ENCODE measurements at regions not wholly inside any gene's neighbourhood (a gene's known extent, or its start where the extent isn't known, plus 50 kb on each side); places are given as distances from the start of the nearest gene placed in this dataset.
"Not testable (repeated sequence)": the region's sequence is repeated elsewhere in the genome, so short reads cannot be mapped to it uniquely, and the experiment has no call there.

DNA sequence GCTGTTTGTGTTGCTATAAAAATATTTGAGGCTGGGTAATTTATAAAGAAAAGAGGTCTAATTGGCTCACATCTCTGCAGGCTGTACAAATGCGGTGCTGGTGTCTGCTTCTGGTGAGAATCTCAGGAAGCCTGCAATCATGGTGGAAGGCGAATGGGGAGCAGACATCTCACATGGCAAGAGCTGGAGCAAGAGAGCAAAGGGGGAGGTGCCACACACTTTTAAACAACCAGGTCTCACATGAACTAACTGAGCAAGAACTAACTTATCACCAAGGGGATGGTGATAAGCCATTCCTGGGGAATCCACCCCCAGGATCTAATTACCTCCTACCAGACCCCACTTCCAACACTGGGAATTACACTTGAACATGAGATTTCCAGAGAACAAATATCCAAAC, 300.7 kb upstream of the MDGA2 start:
- DNase-seq = no peak

DNA sequence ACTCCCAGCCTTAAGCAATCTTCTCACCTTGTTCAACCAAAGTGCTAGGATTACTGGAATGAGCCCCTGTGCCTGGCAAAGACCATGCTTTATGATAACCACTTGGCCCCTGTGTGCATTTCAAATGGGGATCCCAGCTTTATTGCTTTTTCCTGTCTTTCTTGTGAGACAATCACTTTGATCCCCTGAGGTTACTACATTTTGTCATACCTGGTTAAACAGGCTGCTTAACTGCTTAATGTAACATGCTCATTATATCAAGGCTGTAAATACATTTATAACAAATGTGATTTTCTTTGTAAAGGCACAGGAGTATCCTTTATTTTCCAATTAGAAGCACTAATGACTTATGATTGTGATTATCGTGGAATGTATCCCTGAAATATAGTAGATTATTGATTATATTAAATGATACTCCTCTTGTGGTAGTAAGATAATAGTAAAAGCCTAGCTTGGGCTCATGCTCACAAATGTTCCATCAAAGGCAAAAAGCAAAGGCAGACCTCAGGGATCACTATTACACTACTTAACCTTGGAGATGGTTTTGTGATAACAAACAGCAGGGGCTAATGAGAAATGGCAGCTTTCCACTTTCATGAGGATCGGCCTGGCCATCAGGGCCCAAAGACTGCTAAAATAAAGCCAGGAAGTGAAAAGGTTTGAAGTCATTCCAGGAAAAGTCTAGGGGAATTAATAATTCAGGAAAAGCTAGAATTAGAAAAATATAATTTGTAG, 290.8 kb upstream of the MDGA2 start:
- no peak for DNase-seq

DNA sequence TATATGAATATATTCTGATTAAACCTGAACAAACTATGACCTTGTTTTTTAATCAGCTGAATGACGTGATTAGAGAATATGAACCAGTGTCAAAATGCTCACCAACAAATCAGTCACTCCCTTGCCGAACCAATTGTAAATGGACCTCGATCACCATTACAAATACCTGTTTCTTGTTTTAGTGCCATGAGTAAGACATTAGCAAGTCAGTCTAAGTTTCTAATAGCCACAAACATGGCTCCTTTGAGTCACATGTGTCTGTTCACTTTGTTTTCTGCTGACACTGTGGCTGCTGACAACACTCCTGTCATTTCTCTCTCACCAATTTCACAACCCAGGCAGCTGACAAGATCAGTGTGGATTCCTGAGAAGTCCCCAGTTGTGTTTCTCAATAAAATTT, 286.2 kb upstream of the MDGA2 start:
- DNase-seq = no peak

DNA sequence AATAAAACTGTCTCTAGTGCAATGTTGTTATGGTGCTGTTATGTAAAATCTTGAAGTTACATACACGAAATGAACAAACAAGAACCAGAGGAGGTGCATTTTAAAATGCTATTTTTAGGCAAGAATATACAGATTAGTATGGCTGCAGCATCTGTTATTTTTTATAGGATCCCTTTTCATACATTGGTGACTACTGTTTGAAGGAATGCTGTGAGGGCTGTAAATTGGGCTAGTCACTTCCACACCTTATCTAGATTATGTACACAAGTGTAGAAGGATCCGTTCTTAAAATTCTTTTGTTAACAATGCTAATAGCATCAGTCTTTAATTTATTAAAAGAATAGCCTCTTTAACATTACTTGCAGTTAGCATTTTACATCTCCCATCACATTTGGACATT, 284.3 kb upstream of the MDGA2 start:
- DNase-seq = no peak

DNA sequence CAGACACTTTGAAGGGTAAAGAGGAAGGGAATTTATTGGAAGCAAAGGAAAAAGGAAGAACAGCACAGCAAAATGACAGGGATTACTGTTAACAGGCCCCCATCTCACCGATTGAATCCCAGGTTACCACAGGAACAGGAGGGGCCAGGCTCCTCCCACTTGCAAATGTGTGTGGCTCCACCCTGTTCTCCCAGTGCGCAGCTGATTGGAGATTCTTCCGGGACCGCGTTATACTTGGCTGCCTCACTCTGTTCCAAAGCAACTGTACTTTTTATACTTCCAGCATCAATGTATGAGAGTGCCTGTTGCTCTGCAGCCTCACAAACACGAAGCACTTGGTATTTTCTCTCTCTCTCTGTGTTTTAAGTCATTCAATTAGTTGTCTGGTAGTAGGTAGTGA, 273.6 kb upstream of the MDGA2 start:
- no peak for DNase-seq

DNA sequence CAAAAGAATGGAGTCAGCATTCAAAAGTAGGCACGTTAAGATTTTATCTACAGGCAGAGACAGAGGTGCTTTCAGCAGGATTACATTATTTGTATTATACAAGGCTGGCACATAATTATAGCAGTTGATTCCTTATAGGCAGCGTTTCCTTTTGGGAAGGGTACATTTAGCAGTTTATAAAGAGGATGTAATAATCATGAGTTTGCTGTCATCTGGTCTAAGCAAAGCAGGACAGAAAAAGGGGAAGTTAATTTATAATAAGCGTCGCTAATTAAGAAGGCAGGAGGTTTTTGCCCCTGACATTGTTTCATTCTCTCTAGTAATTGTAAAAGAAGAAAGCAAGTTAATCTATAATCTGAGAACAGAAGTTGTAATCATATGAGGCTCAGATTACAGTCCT, 259.9 kb upstream of the MDGA2 start:
- no peak for DNase-seq

DNA sequence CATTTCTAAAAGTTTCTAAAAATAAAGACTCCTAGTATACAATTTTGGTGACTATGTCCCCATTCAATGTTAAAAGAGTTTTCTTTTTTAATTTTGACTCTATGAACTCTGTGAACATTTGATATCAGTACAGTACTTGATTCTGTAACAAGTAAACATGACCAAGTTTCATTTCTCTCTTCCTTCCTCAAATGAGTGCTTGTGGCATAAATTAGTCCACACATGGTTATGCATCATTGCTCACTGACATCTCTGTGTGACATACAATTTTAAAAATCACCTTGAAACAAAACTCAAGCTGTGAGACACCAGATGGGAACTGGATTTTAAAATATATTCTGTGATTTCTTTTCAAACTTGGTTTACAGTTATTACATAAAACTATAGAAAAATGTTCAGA, 253.9 kb upstream of the MDGA2 start:
- DNase-seq = no peak

DNA sequence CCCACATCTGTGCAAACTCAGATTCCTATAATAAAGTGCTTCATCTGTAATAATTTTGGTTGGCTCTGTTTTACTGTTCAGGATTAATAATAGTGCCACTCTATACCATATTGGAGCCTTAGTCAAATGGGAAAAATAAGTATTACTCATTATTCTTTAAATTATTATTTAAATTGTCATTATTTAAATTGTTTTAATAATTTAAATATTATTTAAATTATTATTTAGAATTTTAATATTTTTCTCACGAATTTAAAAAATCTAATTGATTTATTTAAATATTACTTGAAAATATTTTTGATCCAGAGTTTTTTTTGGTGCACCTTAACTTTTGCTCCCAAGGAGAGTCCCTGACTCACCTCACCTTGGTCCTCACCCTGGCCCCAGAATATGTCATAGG, 245.7 kb upstream of the MDGA2 start:
- DNase-seq = no peak

DNA sequence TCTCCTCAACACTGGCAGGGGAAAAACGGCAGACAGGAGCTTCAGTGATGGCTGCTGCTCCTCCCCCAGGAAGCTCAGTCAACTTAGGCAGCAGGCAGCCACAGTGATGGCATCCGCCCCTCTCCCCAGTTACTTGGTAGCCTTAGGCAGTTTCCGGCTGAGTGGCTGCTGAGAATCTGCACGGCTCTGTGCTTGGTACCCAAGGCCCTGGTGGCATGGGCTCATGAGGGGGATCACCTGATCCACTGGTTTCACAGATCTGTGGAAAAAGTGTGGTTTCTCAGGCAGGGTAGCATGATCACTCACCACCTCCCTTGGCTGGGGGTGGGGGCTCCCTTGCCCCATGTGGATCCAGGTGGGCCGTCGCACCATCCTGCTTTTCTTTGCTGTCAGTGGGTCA, 244.6 kb upstream of the MDGA2 start:
- no peak for DNase-seq

DNA sequence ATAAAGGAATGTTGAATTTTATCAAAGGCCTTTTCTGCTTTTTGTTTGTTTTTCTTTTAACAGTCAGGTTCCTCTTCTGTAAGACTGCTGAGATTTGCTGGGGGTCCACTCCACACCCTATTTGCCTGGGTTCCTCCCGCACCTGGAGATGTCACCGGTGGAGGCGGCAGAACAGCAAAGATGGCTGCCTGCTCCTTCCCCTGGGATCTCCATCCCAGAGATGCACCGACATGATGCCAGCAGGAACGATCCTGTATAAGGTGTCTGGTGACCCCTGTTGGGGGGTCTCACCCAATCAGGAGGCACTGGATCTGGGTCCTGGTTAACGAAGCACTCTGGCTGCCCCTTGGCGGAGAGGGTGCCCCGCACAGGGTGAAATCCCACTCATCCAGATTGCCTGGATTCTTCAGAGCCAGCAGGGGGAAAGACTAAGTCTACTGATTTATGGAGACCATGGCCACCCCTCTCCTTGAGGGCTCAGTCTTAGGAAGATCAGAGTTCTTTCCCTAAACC, 244.0 kb upstream of the MDGA2 start:
- DNase-seq = no peak

DNA sequence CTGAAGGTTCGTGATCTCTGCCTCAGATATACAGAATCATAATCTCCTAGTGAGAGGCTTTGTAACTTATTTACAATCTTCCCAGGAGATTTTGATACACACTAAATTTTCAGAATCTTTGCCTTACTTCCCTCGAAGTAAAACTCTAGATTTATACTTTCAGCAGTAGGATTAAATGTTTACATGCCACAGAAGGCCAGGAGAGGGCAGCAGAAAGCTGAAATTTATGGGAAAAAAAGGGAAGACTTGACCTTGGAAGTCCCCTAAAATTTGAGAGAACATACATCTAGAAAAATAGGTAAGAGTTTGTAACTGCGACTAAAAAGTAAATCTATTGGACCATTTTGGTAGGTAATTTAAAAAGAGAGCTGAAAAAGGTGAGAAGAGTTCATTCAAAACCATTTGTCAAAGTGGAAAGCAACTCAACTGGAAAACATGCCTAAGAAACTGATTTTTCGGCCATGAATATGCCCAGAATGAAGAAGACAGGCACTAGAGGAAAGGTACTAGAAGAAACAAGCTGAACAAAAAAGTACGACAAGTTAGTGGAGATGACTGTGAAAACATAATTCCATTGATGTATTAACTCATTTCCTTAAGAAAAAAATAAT, 242.0 kb upstream of the MDGA2 start:
- peak; percentile 9 for DNase-seq

DNA sequence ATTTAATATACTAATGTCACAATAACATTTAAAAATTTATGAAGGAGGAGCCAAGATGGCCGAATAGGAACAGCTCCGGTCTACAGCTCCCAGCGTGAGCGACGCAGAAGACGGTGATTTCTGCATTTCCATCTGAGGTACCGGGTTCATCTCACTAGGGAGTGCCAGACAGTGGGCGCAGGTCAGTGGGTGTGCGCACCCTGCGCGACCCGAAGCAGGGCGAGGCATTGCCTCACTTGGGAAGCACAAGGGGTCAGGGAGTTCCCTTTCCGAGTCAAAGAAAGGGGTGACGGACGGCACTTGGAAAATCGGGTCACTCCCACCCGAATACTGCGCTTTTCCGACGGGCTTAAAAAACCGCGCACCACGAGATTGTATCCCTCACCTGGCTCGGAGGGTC, 225.7 kb upstream of the MDGA2 start:
- not testable (repeated sequence) for DNase-seq

DNA sequence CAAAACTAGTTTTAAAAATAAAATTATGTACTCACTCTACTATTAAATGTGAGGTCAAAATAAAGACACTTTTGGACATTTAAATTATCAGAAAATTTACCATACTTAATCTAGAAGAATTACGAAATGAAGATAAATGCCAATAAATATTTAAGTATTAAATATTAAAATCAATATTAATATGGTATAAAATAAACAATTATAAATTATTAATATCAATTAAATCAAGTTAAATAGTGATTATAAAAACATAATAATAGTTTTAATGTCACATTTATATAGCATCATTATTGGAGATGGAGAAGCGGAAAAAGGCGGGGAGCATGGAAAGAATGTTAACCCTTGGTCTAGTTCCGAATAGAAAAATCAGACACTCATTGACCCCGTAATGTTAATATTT, 224.3 kb upstream of the MDGA2 start:
- DNase-seq = no peak

DNA sequence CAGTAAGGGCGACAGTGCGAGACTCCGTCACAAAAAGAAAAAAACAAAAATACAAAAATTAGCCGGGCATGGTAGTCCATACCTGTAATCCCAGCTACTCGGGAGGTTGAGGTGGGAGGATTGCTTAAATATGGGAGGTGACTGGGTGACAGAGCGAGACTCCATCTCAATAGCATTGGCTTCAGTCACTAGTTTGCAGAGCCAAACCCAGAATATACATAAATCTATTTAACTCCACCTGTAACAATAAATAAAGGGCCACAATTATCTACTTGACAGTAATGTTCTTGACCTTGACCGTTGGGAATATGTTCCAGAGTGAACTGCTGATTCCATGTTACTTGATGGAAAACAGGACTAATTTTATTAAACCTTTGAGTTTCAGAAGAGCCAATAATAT, 198.9 kb upstream of the MDGA2 start:
- DNase-seq = no peak

DNA sequence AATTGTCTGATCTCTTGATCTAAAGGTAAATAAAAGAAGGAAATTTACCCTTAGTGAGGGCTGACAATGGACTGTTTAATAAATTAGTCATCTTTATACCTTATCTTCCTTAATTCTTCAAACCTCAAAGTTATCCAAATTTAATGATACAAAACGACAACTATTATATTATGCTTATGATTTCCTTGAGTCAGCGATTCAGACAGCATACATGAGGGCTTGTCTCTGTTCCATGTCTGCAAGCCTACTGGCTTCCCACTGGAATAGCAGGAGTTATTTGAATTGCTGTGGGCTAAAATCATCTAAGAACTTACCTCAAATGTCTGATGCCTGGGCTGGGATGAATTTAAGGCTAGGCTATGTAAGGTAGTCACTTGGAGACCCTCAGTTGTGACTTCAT, 197.2 kb upstream of the MDGA2 start:
- DNase-seq = no peak

DNA sequence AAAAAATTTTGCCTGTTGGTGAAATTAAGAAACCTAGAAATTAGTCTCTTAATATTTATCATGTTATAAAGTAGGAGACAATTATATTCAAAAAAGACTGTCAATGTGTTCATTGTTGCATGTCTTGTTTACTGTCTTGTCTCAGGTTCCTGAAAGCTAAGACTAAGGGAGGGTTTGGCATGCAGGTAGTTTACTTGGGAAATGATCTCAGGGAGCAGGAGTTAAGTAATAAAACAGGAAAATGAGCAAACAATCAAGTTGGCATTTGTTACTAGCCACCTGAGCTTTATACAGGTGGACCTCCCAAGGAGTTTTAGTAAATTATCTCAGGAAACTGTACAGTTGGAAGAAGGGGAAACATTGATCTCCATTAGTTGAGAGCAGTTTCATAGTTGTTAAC, 188.0 kb upstream of the MDGA2 start:
- DNase-seq = no peak

DNA sequence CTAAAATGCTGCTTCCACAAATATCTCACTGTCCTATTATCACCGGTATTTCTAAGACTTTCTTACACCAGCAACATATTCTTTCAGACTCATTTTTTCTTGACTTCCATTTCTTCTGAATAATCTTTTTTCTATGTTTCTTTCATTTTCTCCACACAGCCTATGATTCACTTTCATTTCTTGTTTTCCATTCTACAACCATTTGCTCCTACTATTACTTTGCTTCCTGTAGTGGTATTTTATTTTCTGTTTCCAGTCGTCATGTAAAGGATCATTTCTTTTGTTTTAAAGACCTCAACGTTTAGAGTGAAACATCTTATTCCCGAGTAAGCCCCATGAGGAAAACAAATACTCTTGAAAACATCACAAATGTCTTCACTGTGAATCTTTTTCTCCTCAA, 182.2 kb upstream of the MDGA2 start:
- no peak for DNase-seq

DNA sequence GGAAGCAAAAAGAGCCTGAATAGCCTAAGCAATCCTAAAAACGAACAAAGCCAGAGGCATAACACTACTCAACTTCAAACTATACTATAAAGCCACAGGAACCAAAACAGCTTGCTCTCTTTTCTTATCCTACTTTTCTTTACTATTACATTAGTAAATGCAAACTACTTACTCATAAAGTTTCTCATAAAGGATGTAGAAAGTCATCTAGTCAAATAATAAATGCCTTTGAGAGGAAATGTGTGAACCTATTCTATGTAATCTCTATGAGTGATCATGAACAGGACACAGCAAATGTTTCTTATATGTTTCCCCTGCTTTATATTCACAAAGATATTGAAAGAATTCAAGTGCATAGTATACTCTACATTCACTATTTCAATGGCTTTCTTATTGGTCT, 176.9 kb upstream of the MDGA2 start:
- no peak for DNase-seq

DNA sequence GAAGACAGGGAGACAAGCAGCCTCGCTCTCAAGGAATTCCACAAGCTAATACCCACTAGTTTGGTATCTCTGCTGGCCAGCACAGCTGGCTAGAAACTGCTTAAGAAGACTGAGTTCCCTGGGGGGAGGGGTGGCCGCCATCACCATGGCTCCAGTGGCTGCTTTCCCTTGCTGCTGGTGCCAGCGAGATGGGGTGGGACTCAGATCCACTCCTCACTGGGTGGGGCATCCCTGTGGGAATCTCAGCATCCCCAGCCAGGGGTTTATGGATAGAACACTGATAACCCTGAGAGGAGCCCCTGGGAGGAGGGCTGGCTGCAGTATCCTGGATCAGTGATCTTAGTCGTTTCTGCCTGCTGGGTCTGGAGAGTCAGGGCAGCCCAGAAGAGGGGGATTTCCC, 170.6 kb upstream of the MDGA2 start:
- no peak for DNase-seq

DNA sequence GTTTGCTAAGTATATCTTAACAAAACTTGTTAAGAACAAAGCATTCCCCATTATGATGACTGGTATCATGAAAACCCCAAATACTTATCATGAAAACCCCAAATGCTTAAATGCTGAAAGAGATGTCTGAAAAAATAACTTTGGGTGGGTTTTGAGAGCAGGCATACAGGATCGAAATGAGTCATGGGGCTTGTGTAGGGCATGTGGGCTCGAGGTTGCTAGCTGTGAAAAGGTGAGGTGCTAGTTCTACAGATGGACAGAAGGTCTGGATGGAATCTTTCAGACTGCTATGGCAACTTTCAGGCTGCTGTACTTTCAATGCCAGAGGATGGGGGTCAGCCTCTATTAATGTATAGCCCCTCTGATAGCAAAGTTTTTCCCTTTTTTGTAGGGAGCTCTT, 167.8 kb upstream of the MDGA2 start:
- DNase-seq = no peak

DNA sequence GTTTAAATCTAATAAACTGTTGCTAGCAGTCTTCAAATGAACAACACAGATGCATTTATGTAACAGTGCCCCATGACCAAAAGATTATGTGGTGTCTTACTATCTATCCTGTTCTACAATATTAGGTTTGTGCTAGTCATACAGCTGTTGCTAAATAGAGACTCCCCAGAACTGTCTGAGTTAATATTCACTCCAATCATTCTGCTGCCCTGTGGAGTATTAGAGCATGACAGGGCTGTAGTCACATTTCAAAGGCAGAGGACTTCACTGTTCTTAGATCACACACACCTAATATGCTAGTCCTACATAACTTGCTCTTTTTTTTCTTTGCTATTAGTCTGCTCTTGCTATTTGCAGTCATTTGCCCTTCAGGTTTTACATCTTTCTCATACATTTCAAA, 157.6 kb upstream of the MDGA2 start:
- no peak for DNase-seq

DNA sequence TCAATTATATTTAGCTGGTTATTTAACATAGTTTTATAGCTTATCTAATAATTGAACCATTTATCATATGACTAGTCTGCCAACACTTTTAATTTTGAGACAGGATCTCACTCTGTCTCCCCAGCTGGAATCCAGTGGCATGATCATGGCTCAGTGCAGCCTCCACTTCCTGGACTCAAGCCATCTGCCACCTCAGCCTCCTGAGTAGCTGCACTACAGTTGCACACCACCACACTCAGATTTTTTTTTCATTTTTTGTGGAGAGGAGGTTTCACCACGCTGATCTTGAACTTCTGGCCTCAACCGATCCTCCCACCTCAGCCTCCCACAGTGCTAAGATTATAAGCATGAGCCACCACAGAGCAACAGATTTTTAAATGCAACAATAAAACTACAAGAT, 151.4 kb upstream of the MDGA2 start:
- no peak for DNase-seq

DNA sequence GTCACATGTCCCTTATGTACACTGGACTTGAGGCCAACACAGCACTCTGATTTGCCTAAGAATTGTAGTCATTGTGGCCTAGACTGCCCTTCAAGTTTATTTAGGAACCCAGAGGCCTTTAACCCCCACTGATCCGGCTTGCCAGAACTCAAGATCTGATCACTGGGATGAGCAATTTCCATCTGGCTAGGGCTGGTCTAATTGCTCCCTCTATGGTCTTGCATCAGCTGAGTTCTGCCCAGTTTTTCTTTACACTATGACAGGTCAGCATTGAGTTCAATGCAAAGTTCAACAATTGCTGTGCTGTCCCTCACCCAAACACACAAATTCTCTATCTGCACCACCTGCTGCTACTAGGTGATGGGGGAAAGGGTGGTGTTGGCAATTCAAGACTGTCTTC, 146.9 kb upstream of the MDGA2 start:
- DNase-seq = no peak

DNA sequence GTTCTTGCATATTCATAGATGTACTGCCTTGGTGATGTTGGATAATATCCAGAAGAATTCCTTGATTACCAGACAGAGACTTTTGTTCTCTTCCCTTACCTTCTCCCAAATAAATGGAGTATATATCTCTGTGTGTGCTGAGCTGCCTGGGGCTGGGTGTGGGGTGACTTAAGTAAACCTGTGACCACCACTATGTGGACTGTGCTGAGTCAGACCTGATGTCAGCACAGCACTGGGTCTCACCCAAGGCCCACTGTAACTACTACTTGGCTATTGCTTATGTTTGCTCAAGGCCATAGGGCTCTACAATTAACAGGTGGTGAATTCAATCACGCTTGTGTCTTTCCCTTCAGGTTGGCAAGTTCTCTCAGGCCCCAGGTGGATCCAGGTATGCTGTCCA, 145.7 kb upstream of the MDGA2 start:
- no peak for DNase-seq

DNA sequence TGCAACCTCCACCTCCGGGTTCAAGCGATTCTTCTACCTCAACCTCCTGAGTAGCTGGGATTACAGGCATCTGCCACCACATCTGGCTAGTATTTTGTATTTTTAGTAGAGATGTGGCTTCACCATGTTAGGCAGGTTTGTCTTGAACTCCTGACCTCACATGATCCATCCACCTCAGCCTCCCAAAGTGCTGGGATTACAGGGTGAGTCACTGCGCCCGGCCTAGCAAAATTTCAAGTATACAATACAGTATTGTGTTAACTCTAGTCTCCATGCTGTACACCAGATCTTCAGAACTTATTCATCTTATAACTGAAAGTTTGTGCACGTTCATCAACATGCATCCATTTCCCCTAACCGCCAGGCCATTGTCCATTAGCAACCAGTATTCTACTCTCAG, 115.1 kb upstream of the MDGA2 start:
- no peak for DNase-seq

All from fibroblast of skin of back (primary cell).